ENCODE measurements at regions not wholly inside any gene's neighbourhood (a gene's known extent, or its start where the extent isn't known, plus 50 kb on each side); places are given as distances from the start of the nearest gene placed in this dataset.

GRCh38 chr14:65312859-65313258 lies 99.7 kb upstream of the FUT8 start:
- no peak overlapping the region for H3K4me2 ChIP-seq
- H3K9me3 ChIP-seq (replicated peaks in 1 of 11), result peaks cover 18 to 45% (median 22%) of the 10 kb centered on the region in 11 experiments
- peaks cover 0 to 11% (median 0%) of the 10 kb centered on the region in 11 experiments; a peak in 4 of 22 replicates for H3K27me3 ChIP-seq
- H3K4me3 ChIP-seq, result no peak overlapping the region
- no peak overlapping the region for H3K9ac ChIP-seq
- H3K27ac ChIP-seq, result no peak overlapping the region
- no peaks in the 10 kb centered on the region for H4K20me1 ChIP-seq
- no peaks in the 10 kb centered on the region for H3K36me3 ChIP-seq
- peaks cover 0 to 8% (median 4%) of the 10 kb centered on the region in 10 experiments; a peak in 13 of 20 replicates for H3K4me1 ChIP-seq
- no peak for TF ChIP-seq Cebpa-rat (IDR thresholded peaks at IDR 0.05)

DNA sequence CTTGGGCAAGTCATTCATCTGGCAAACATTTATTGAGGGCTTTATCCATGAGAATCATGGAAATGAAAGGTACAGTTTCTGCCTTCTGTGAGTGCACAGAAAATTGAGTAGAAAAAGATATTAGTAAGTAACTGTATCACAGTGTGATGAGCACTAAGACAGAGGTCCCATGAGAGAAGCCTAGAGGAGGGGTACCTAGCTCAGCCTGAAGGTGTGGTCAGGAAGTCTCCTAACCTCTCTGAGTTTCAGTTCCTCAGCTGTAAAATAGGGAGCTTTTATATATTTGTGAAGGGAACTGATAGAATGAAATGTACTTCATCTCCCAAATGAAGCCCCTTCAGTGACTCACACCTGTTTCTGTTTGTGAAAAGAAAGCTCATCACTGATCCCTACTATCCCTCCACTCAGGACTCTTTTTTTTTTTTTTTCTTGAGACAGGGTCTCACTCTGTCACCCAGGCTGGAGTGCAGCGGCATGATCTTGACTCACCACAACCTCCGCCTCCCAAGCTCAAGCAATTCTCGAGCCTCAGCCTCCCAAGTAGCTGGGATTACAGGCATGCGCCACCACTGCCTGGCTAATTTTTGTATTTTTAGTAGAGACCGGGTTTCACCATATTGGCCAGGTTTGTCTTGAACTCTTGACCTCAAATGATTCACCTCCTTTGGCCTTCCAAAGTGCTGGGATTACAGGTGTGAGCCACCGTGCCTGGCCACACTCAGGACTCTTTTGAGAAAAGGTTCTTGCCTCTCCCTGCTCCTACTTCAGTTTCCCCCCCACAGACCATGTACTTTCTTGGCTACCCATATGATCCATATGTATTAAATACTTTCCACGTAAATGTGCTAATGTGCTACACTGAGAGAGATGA lies 93.7 kb upstream of the FUT8 start:
- H4K20me1 ChIP-seq, result no peaks in the 10 kb centered on the region
- TF ChIP-seq Cebpa-rat (IDR thresholded peaks at IDR 0.05), result no peak
- H3K27me3 ChIP-seq, result peaks cover 0 to 62% (median 0%) of the 10 kb centered on the region in 11 experiments; a peak in 5 of 22 replicates
- H3K4me3 ChIP-seq, result no peak overlapping the region
- peak overlapping the region in 10 of 11 experiments; percentile 4 to 80 (median 51); a peak in 18 of 22 replicates for H3K4me2 ChIP-seq
- H3K27ac ChIP-seq, result no peak overlapping the region
- no peaks in the 10 kb centered on the region for H3K36me3 ChIP-seq
- H3K4me1 ChIP-seq, result peaks cover 11 to 38% (median 29%) of the 10 kb centered on the region in 10 experiments
- peaks cover 10 to 29% (median 14%) of the 10 kb centered on the region in 11 experiments for H3K9me3 ChIP-seq (replicated peaks in 1 of 11)
- no peak overlapping the region for H3K9ac ChIP-seq

DNA sequence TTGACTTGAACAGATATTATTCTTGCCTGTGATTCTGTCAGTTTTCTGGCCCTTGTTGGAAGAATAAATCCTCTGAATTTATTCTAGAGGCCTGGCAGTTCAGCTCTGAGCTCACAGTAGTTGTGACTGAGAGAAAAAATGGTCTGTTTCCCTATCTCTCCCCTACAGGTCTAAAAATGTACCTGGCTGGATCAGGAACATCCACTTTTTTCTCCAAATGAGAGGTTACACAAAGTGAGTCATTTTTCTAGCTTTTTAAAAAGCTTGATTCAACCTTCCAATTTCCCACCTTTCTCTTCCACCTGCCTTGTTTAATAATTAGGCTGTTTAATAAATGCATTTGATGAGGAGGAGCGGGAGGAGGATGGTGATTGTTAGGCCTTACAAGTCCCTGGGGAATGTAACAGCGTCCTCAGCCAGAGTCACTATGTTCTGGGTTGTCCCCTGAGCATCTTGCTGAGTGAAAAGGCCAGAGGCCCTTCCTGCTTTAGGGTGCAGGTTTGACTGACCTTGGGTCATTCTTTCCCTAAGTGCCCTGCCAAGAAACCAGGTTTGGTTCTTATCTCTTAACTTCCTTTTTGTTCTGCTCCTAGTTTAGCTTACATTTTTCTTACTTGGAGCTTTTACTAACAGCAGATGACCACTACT lies 91.7 kb upstream of the FUT8 start:
- TF ChIP-seq Cebpa-rat (IDR thresholded peaks at IDR 0.05), result no peak
- H3K4me1 ChIP-seq, result peaks cover 11 to 38% (median 29%) of the 10 kb centered on the region in 10 experiments
- H3K4me2 ChIP-seq, result peak overlapping the region; percentile 29 to 55 (median 39); a peak in 21 of 22 replicates
- H3K9ac ChIP-seq, result no peak overlapping the region
- no peak overlapping the region for H3K27ac ChIP-seq
- H3K4me3 ChIP-seq, result no peak overlapping the region
- H3K9me3 ChIP-seq (replicated peaks in 1 of 11), result peaks cover 5 to 14% (median 8%) of the 10 kb centered on the region in 11 experiments
- peaks cover 0 to 73% (median 0%) of the 10 kb centered on the region in 11 experiments; a peak in 5 of 22 replicates for H3K27me3 ChIP-seq
- no peaks in the 10 kb centered on the region for H3K36me3 ChIP-seq
- H4K20me1 ChIP-seq, result no peaks in the 10 kb centered on the region

DNA sequence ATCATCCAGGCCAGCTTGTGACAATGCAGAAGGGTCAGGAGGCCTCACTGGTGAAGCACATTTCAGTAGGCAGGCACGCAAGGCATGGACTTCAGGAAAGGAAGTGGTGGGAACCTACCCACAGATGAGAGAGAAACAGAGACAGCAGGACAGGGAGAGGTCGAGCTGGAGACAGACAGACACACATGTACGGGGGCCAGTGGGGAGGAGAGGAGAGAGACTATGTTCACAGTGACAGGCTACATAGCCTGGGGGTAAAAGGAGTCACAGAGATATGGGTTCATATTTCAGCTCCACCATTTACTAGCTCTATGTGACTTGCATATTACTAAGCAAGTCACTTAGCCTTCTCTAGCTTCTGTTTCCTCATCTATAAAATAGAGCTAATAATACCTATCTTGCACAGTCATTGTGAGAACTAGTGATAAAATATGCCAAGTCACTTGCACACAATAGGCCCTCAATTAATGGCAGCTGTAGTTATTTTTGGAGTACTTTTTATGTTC lies 91.1 kb upstream of the FUT8 start:
- H3K27me3 ChIP-seq, result peaks cover 0 to 80% (median 0%) of the 10 kb centered on the region in 11 experiments; a peak in 5 of 22 replicates
- no peak overlapping the region for H3K4me3 ChIP-seq
- H3K36me3 ChIP-seq, result no peaks in the 10 kb centered on the region
- H3K4me2 ChIP-seq, result peak overlapping the region; percentile 29 to 55 (median 39); a peak in 21 of 22 replicates
- peaks cover 11 to 38% (median 29%) of the 10 kb centered on the region in 10 experiments for H3K4me1 ChIP-seq
- peaks cover 0 to 8% (median 2%) of the 10 kb centered on the region in 11 experiments; a peak in 11 of 22 replicates for H3K9me3 ChIP-seq (replicated peaks in 1 of 11)
- no peaks in the 10 kb centered on the region for H4K20me1 ChIP-seq
- no peak for TF ChIP-seq Cebpa-rat (IDR thresholded peaks at IDR 0.05)
- no peak overlapping the region for H3K9ac ChIP-seq
- H3K27ac ChIP-seq, result no peak overlapping the region

DNA sequence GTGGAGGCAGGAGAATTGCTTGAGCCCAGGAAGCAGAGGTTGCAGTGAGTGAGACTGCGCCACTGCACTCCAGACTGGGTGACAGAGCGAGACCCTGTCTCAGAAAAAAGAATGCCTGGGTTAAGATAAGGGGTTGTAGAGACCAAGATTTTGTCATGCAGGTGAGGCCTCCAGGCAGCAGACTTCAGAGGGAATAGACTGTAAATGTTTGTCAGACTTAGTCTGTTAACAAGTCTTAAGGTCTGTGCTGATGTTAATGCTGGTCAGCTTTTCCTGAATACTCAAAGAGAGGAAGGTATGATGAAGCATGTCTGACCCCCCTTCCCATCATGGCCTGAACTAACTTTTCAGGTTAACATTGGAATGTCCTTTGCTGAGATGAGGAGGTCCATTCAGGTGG lies 83.0 kb upstream of the FUT8 start:
- Histone ChIP-seq H3K4me3 (no peak overlapping the region), H4K20me1 (peaks cover 0 to 13% (median 0%) of the 10 kb centered on the region in 11 experiments; a peak in 3 of 22 replicates), H3K4me2 (peak overlapping the region in 7 of 11 experiments; percentile 7 to 35 (median 27); a peak in 6 of 22 replicates), H3K36me3 (no peaks in the 10 kb centered on the region), H3K9me3 (replicated peaks in 1 of 11) (0 out of 22 replicates have a peak, but pooled peaks cover 0 to 6% (median 0%) of the 10 kb centered on the region in 11 experiments), H3K27ac (no peak overlapping the region), H3K4me1 (peaks cover 30 to 44% (median 39%) of the 10 kb centered on the region in 10 experiments), H3K27me3 (peaks cover 0 to 81% (median 0%) of the 10 kb centered on the region in 11 experiments; a peak in 9 of 22 replicates), H3K9ac (no peak overlapping the region)
- TF ChIP-seq Cebpa-rat (IDR thresholded peaks at IDR 0.05), result no peak

DNA sequence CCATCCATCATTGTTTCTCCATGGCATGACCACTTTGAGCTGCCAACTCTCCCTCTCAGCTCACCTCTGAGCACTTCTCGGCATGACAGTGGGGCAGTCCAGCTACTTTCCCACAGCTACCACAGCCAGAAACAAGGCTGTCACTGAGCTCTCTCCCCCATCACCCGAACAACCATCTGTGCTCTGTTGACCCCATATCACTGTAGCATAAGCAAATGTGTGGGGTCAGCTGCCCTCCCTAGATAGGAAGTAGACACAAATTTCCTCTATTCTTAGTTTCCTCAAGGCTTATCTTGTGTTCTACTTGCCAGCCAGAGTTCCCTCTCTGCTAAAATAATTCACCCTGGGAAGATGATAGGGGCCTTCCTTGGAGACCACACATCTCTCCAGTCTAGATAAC lies 82.6 kb upstream of the FUT8 start:
- peaks cover 0 to 84% (median 0%) of the 10 kb centered on the region in 11 experiments; a peak in 9 of 22 replicates for H3K27me3 ChIP-seq
- no peak overlapping the region for H3K9ac ChIP-seq
- no peaks in the 10 kb centered on the region for H3K36me3 ChIP-seq
- peaks cover 35 to 48% (median 44%) of the 10 kb centered on the region in 10 experiments for H3K4me1 ChIP-seq
- peaks cover 0 to 17% (median 0%) of the 10 kb centered on the region in 11 experiments; a peak in 3 of 22 replicates for H4K20me1 ChIP-seq
- peak overlapping the region in 8 of 11 experiments; percentile 7 to 35 (median 22); a peak in 10 of 22 replicates for H3K4me2 ChIP-seq
- H3K27ac ChIP-seq, result no peak overlapping the region; a peak in 1 of 22 replicates
- no peak overlapping the region for H3K4me3 ChIP-seq
- H3K9me3 ChIP-seq (replicated peaks in 1 of 11), result 0 out of 22 replicates have a peak, but pooled peaks cover 0 to 6% (median 0%) of the 10 kb centered on the region in 11 experiments
- no peak for TF ChIP-seq Cebpa-rat (IDR thresholded peaks at IDR 0.05)

DNA sequence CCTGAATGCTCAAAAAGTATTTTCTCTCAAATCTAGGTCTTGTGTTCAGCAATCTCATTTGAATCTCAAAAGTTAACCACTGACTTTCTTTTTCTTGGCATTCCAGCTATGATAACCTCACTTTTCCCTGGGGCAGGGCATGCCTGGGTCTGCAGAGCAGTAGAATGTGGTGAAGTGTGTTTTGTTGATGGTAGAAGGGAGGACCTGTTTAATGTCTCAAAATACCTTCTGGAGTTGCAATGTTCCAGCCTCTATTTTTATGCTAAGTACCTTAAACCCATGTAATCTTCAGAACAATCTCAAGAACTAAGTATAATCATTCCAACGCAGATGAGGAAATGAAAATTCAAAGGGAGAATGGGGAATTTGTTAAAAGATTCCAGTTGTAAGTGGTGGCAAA lies 82.1 kb upstream of the FUT8 start:
- Histone ChIP-seq H3K9me3 (replicated peaks in 1 of 11) (0 out of 22 replicates have a peak, but pooled peaks cover 0 to 6% (median 0%) of the 10 kb centered on the region in 11 experiments), H3K27me3 (peaks cover 0 to 89% (median 0%) of the 10 kb centered on the region in 11 experiments; a peak in 9 of 22 replicates), H3K4me2 (peak overlapping the region in 7 of 11 experiments; percentile 7 to 35 (median 27); a peak in 8 of 22 replicates), H3K4me3 (no peak overlapping the region), H3K9ac (no peak overlapping the region), H3K27ac (no peak overlapping the region), H3K4me1 (peaks cover 40 to 52% (median 49%) of the 10 kb centered on the region in 10 experiments), H4K20me1 (peaks cover 0 to 19% (median 0%) of the 10 kb centered on the region in 11 experiments; a peak in 3 of 22 replicates), H3K36me3 (no peaks in the 10 kb centered on the region)
- no peak for TF ChIP-seq Cebpa-rat (IDR thresholded peaks at IDR 0.05)

DNA sequence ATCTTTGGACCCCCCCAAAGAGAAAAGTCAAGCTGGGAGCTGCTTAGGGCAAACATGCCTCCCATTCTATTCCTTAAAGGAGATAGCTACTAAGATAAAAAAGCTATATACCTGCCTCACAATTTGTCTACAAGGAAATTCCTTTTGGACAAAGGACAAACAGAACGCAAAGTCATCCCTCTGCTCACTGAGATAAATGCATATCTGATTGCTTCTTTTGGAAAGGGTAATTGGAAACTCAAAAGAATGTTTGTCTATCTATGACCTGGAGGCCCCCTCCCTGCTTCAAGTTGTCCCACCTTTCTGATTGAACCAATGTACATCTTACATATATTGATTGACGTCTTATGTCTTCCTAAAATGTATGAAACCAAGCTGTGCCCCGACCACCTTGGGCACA lies 80.9 kb upstream of the FUT8 start:
- Histone ChIP-seq H3K4me2 (peak overlapping the region; percentile 61 to 95 (median 82); a peak in 21 of 22 replicates), H3K9me3 (replicated peaks in 1 of 11) (0 out of 22 replicates have a peak, but pooled peaks cover 0 to 6% (median 0%) of the 10 kb centered on the region in 11 experiments), H3K4me3 (no peak overlapping the region), H3K27ac (peak overlapping the region in 2 of 11 experiments; percentile 1 to 49; a peak in 2 of 22 replicates), H4K20me1 (peaks cover 0 to 19% (median 0%) of the 10 kb centered on the region in 11 experiments; a peak in 3 of 22 replicates), H3K9ac (no peak overlapping the region), H3K27me3 (peaks cover 0 to 90% (median 0%) of the 10 kb centered on the region in 11 experiments; a peak in 9 of 22 replicates), H3K36me3 (no peaks in the 10 kb centered on the region), H3K4me1 (peaks cover 50 to 64% (median 58%) of the 10 kb centered on the region in 10 experiments)
- no peak for TF ChIP-seq Cebpa-rat (IDR thresholded peaks at IDR 0.05)

Data from BLaER1 treated with 17β-estradiol and CSF1 and Interleukin-3, amounts not matched to agents 10 nM and 100 nM (cell line).